ENCODE measurements at regions not wholly inside any gene's neighbourhood (a gene's known extent, or its start where the extent isn't known, plus 50 kb on each side); places are given as distances from the start of the nearest gene placed in this dataset.

DNA sequence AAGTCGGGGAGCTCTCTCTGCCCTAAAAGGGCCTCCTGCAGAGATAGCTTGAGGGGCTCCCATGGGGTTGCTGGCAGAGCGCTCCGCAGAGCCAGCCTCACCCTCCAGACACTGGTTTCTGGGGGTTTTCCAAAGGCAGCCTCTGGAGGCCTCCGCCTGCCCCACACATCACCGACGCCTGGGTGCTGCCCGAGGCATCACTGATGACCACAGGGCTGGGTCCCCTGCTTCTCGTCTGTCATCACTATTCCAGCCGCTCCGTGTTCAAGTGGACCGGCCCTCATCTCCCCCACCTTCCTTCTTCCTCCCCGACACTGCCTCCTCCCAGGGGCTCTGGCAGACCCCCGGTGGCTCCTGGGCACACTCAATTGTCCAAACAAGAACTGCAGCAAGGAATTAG lies 64.1 kb upstream of the IRX4 start:
- Histone ChIP-seq H3K36me3 (ENCODE audit: low read length) (no peaks in the 10 kb centered on the region), H3K27me3 (ENCODE audit: low read length) (no peaks in the 10 kb centered on the region), H4K20me1 (ENCODE audit: low read depth, low read length) (no peaks in the 10 kb centered on the region), H2AFZ (ENCODE audit: low read depth, low read length, severe bottlenecking) (no peak overlapping the region), H3K9ac (ENCODE audit: low read length) (no peak overlapping the region), H3K9me3 (ENCODE audit: insufficient read depth, low read length) (no peaks in the 10 kb centered on the region), H3K79me2 (ENCODE audit: insufficient read depth, low read length) (no peaks in the 10 kb centered on the region), H3F3A (ENCODE audit: insufficient read depth) (no peaks in the 10 kb centered on the region), H3K27ac (ENCODE audit: low read depth, low read length) (no peak overlapping the region), H3K4me2 (ENCODE audit: low read depth, low read length, poor library complexity, severe bottlenecking) (no peak overlapping the region), H3K9me2 (replicated peaks; ENCODE audit: insufficient read depth, low read length) (no peaks in the 10 kb centered on the region), H3K4me3 (ENCODE audit: insufficient read depth, low read length, poor library complexity, severe bottlenecking) (no peak overlapping the region)
- TF ChIP-seq, protein P1, sequence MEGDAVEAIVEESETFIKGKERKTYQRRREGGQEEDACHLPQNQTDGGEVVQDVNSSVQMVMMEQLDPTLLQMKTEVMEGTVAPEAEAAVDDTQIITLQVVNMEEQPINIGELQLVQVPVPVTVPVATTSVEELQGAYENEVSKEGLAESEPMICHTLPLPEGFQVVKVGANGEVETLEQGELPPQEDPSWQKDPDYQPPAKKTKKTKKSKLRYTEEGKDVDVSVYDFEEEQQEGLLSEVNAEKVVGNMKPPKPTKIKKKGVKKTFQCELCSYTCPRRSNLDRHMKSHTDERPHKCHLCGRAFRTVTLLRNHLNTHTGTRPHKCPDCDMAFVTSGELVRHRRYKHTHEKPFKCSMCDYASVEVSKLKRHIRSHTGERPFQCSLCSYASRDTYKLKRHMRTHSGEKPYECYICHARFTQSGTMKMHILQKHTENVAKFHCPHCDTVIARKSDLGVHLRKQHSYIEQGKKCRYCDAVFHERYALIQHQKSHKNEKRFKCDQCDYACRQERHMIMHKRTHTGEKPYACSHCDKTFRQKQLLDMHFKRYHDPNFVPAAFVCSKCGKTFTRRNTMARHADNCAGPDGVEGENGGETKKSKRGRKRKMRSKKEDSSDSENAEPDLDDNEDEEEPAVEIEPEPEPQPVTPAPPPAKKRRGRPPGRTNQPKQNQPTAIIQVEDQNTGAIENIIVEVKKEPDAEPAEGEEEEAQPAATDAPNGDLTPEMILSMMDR (IDR thresholded peaks at IDR 0.05; ENCODE audit: insufficient read depth, low read length, poor library complexity, severe bottlenecking), result no peak
- TF ChIP-seq EZH2phosphoT487 (conservative IDR thresholded peaks at IDR 0.05; ENCODE audit: low read length), result no peak

DNA sequence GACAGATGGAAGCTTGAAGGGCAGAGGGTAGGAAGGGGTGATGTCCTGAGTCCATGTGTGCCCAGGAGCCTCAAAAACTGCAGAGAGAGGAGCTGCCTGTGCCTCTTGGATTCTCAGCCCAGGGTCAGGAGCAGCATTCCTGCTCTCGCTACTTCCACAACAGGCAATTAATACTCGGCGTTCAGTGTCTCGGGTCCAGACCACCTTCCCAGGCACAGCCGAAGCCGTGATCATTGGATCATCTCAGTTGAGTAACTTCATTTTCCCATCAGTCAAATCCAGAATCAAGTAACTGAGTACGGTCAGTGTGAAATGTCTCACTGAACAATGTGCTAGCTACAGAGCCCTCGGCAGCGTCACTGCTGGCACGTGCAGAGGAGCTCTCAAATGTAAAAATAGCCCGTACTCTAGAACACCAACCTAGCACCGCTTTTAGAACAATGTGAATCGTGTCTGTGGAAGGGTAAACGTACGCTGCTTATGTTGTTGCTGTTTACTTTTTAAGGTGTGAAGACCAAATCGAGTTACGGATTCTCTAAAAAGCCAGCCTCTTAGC lies 63.5 kb upstream of the IRX4 start:
- no peak overlapping the region for H3K9ac ChIP-seq (ENCODE audit: low read length)
- H3F3A ChIP-seq (ENCODE audit: insufficient read depth), result no peaks in the 10 kb centered on the region
- H3K9me2 ChIP-seq (replicated peaks; ENCODE audit: insufficient read depth, low read length), result no peaks in the 10 kb centered on the region
- TF ChIP-seq, protein P1 (IDR thresholded peaks at IDR 0.05; ENCODE audit: insufficient read depth, low read length, poor library complexity, severe bottlenecking), result no peak
- no peak for TF ChIP-seq EZH2phosphoT487 (conservative IDR thresholded peaks at IDR 0.05; ENCODE audit: low read length)
- no peaks in the 10 kb centered on the region for H3K79me2 ChIP-seq (ENCODE audit: insufficient read depth, low read length)
- no peaks in the 10 kb centered on the region for H3K27me3 ChIP-seq (ENCODE audit: low read length)
- H2AFZ ChIP-seq (ENCODE audit: low read depth, low read length, severe bottlenecking), result no peak overlapping the region
- no peaks in the 10 kb centered on the region for H3K9me3 ChIP-seq (ENCODE audit: insufficient read depth, low read length)
- H3K27ac ChIP-seq (ENCODE audit: low read depth, low read length), result no peak overlapping the region
- no peak overlapping the region for H3K4me2 ChIP-seq (ENCODE audit: low read depth, low read length, poor library complexity, severe bottlenecking)
- no peaks in the 10 kb centered on the region for H3K36me3 ChIP-seq (ENCODE audit: low read length)
- no peaks in the 10 kb centered on the region for H4K20me1 ChIP-seq (ENCODE audit: low read depth, low read length)
- H3K4me3 ChIP-seq (ENCODE audit: insufficient read depth, low read length, poor library complexity, severe bottlenecking), result no peak overlapping the region

- Histone ChIP-seq H3K27ac (ENCODE audit: low read depth, low read length) (no peak overlapping the region), H3K4me2 (ENCODE audit: low read depth, low read length, poor library complexity, severe bottlenecking) (no peak overlapping the region)
Measured at GRCh38 chr5:1945606-1946005, 62.9 kb upstream of the IRX4 start.

More at GRCh38 chr5:1945606-1946005, 62.9 kb upstream of the IRX4 start:
- Histone ChIP-seq H3K27me3 (ENCODE audit: low read length) (no peaks in the 10 kb centered on the region), H3K79me2 (ENCODE audit: insufficient read depth, low read length) (no peaks in the 10 kb centered on the region), H3K9ac (ENCODE audit: low read length) (no peak overlapping the region), H2AFZ (ENCODE audit: low read depth, low read length, severe bottlenecking) (no peak overlapping the region), H3K9me2 (replicated peaks; ENCODE audit: insufficient read depth, low read length) (no peaks in the 10 kb centered on the region), H3K36me3 (ENCODE audit: low read length) (no peaks in the 10 kb centered on the region), H3K4me3 (ENCODE audit: insufficient read depth, low read length, poor library complexity, severe bottlenecking) (no peak overlapping the region), H3K9me3 (ENCODE audit: insufficient read depth, low read length) (no peaks in the 10 kb centered on the region), H4K20me1 (ENCODE audit: low read depth, low read length) (no peaks in the 10 kb centered on the region), H3F3A (ENCODE audit: insufficient read depth) (no peaks in the 10 kb centered on the region)
- TF ChIP-seq, protein P1 (IDR thresholded peaks at IDR 0.05; ENCODE audit: insufficient read depth, low read length, poor library complexity, severe bottlenecking), result no peak
- no peak for TF ChIP-seq EZH2phosphoT487 (conservative IDR thresholded peaks at IDR 0.05; ENCODE audit: low read length)
